Smooth muscle cell of the brain vasculature (primary cell): ENCODE measurements at regions not wholly inside any gene's neighbourhood (a gene's known extent, or its start where the extent isn't known, plus 50 kb on each side); places are given as distances from the start of the nearest gene placed in this dataset.

Experiments
- DNase-seq: peaks from one replicate; pipeline ENCODE4 v3.0.0-alpha.2; 2012; ENCODE audit warnings: low read depth, low spot score

- DNase-seq, result no peak
Measured at GRCh38 chr13:104796581-104796980, 1730.4 kb upstream of the SLC10A2 start.

- no peak for DNase-seq
Measured at GRCh38 chr13:104785952-104786351, 1719.7 kb upstream of the SLC10A2 start.

GRCh38 chr13:104784891-104785290 is 1718.7 kb upstream of the SLC10A2 start:
- DNase-seq, result no peak

GRCh38 chr13:104782741-104783140 is 1716.5 kb upstream of the SLC10A2 start:
- no peak for DNase-seq

- peak; percentile 44 for DNase-seq
Measured at GRCh38 chr13:104779311-104779993, 1713.2 kb upstream of the SLC10A2 start.

- peak; percentile 33 for DNase-seq
Measured at GRCh38 chr13:104773775-104774174, 1707.6 kb upstream of the SLC10A2 start.

- no peak for DNase-seq
Measured at GRCh38 chr13:104769545-104769944, 1703.3 kb upstream of the SLC10A2 start.

- DNase-seq, result no peak
Measured at GRCh38 chr13:104766319-104766718, 1700.1 kb upstream of the SLC10A2 start.

GRCh38 chr13:104764600-104764999 is 1698.4 kb upstream of the SLC10A2 start:
- no peak for DNase-seq

GRCh38 chr13:104759069-104759468 is 1692.9 kb upstream of the SLC10A2 start:
- DNase-seq, result no peak

- DNase-seq, result no peak
Measured at GRCh38 chr13:104757712-104758111, 1691.5 kb upstream of the SLC10A2 start.

- no peak for DNase-seq
Measured at GRCh38 chr13:104750377-104750776, 1684.2 kb upstream of the SLC10A2 start.

- DNase-seq, result no peak
Measured at GRCh38 chr13:104740641-104741222, 1674.5 kb upstream of the SLC10A2 start.

GRCh38 chr13:104737713-104738112 is 1671.5 kb upstream of the SLC10A2 start:
- DNase-seq, result no peak

GRCh38 chr13:104733427-104733826 is 1667.2 kb upstream of the SLC10A2 start:
- no peak for DNase-seq

- DNase-seq, result no peak
Measured at GRCh38 chr13:104715111-104715510, 1648.9 kb upstream of the SLC10A2 start.

GRCh38 chr13:104705031-104705750 is 1639.0 kb upstream of the SLC10A2 start:
- DNase-seq, result no peak

- no peak for DNase-seq
Measured at GRCh38 chr13:104701591-104701990, 1635.4 kb upstream of the SLC10A2 start.

- no peak for DNase-seq
Measured at GRCh38 chr13:104694397-104694796, 1628.2 kb upstream of the SLC10A2 start.

- no peak for DNase-seq
Measured at GRCh38 chr13:104693126-104693525, 1626.9 kb upstream of the SLC10A2 start.

GRCh38 chr13:104691767-104692467 is 1625.7 kb upstream of the SLC10A2 start:
- no peak for DNase-seq

- no peak for DNase-seq
Measured at GRCh38 chr13:104686484-104686883, 1620.3 kb upstream of the SLC10A2 start.
